NAMALWA (cell line): ENCODE measurements at regions not wholly inside any gene's neighbourhood (a gene's known extent, or its start where the extent isn't known, plus 50 kb on each side); places are given as distances from the start of the nearest gene placed in this dataset.

Experiments used
- DNase-seq: peaks from one replicate; pipeline ENCODE4 v3.0.0-alpha.2; 2015; ENCODE audit warnings: low spot score

DNA sequence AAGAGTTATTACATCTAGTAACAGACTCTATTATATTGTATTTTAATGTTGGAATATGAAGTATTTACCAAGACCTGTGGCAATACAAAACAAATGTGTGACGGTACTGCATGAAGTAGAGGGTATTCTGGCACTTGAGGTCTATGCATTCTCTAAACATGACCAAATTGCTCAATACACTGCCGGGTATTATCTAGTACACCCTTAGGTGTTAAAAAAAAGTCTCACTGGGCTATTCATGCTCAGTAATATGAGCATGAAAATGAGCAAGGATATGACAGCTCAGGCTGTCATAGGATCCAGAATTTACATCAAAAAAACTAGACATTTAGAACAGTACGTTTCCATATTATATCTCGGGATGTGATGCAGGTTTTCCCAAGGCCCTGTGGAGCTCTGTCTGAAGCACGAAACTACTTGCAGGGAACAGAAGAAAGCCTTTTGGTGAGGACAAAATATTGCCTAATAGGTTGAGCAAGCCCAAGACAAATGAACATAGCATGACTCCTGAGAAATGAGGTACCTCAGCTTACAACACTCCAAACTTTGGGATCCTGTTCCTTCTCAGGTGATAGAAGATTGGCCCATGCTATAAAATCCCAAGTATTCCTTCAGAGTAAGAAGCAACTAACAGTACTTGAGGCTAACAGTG, 74.1 kb upstream of the MAOA start:
- DNase-seq = no peak

DNA sequence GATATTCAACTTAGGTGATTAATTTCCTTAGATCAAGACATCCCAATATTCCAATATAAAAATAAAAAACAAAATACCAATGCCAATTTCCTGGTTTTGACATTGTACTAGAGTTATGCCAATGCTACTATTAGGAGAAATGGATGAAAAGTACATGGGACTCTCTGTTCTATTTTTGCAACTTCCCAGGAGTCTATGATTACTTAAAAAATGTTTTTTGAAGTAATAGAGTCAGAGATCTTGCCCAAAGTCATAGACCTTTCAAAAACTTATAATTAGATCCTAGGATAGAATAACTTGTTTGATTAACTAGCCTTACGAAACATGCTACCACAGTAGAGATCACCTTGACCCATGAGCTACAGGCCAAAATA, 73.6 kb upstream of the MAOA start:
- no peak for DNase-seq

DNA sequence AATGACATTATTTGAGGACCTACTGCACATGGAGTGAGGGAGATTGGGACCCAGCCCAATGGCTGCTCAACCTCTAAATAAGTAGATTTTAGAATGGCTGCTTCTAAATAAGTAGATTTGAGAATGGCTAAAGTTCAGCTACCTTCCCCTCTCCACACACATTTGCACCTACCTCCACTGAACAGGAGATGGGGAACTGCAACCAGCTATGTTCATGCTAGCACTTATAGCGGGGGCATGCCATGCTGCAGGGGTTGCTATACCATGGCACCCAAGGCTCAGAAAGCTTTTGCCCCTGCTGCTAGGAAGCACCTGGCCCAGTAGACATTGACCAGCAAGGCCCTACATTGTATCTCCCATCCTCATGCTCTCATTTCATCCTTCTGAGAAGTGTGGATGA, 70.2 kb upstream of the MAOA start:
- DNase-seq = no peak

DNA sequence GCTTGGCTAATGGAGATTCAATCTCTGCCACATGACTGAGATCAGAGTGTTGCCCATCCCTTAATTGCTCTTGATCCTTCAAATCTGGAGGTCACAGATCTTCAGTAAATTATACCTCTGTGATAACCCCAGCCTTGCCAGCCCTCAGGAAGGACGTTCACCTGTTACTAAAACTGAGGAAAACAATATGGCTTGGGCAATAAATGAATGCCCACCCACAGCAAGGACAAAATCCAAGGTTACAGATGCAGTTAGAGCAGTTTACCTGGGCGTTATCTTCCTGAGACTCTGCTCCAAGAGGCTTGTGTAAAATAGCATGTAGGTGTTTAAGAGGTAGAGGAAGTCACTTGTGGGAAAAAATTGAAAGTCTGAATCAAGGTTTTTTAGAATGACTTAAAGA, 69.3 kb upstream of the MAOA start:
- no peak for DNase-seq

DNA sequence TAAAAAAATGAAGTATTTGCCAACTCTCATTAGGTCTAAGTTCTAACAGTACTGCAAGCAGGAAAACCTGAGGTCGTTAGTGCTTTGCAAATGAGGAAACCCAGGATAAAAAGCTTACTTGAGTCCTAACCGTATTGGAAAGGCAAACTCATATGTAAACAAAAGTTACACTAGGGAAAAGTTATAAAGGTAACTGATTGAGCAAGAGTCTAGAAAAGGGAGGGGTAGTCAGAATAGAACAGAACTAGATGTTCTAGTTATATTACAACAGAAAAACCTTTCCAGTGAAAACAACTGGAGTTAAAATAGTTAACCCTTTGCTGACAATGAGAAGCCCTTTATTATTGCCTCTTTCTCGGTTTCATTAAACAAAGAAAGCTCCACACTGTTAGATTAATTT, 66.4 kb upstream of the MAOA start:
- DNase-seq = no peak

DNA sequence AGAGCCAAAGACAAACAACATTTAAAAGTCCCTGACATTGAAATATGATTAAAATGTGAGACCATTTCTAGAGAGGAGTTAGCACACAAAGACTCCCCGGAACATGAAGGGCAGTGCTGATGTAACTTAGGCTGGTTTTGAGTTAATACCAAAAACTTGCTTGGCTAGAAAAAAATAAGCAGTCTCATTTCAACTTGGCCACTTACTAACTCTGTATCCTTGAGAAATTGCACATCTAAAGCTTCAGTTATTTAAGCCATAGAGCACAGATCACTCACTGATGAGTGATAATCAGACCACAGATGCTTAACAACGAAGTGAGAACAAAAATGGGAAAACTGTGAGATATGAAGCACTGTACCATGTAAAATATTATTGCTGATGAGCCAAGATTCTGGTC, 65.9 kb upstream of the MAOA start:
- DNase-seq = no peak

DNA sequence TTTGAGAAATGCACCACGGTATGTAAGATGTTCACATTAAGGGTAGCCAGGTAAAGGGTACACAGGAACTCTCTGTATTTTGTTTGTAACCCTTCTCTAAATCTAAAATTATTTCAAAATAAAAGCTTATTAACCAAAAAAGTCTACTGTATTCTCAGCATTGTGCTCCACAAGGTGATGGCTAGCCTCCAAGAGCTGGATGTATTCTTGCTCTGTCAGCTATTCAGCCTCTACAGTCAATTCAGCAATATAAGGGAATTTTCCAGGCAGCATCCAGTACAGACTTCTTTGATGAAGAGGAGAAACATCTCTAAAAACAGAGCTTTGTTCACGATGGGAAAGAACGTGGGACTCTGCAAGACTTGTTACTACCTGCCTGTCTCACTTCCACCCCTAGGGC, 63.5 kb upstream of the MAOA start:
- DNase-seq = no peak

DNA sequence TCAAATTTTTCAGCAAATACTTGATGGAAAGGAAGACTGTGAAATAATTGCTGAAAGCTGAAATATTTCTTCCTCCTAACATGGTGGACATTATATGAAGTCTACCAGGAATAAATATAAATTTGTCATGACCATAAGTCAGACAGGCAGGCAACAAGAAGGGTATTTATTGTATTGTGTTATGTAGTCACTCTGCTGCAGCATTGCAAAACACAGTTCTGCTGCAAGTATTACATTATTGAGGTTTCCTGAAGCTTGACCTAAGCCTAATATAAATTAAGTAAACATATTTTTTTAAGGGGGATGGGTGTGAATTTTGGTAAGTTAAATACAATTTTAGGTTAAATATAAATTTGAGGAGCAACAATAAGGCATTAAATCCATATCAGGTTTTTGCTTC, 60.2 kb upstream of the MAOA start:
- DNase-seq = no peak

DNA sequence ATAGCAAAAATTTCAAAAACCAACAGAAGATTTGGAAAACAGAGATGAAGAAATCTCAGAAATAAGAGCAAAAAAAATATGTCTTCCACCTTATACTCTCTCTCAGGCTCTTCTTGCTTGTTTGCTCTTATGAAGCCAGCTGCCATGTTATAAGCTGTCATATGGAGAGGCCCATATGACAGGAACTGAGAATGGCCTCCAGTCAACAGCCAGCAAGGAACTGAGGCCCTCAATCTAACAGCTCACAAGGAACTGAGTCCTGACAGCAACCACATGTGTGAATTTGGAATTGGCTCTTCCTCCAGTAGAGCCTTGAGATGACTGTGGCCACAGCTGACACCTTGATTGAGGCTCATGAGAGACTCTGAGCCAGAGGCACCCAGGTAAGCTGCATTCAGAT, 51.3 kb upstream of the MAOA start:
- no peak for DNase-seq

DNA sequence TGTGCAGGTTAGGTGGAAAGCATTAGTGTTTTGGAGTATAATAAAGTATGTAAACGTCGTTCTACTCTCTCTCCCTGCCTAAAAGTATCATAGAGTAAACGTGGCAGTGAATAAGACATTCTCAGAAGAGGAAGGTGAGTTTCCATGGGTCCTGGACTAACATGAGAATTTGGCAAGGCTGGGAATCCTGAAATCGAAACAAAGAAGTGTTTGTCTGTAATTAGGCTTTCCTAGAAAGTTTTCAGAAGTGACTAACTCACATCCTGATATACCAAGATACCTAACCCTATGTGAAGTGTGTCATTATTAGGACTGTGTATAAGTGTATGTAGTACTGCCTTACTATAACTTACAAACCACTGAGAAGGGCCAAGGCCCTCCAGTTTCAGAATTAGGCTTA, 50.7 kb upstream of the MAOA start:
- DNase-seq = no peak
